ENCODE measurements at regions not wholly inside any gene's neighbourhood (a gene's known extent, or its start where the extent isn't known, plus 50 kb on each side); places are given as distances from the start of the nearest gene placed in this dataset.

- Mint-ChIP-seq H3K4me3 (ENCODE audit: unreplicated experiment) (no peak overlapping the region), H3K27me3 (ENCODE audit: low read depth) (peaks cover 8% of the 10 kb centered on the region), H3K4me1 (ENCODE audit: low read depth) (peaks cover 3% of the 10 kb centered on the region), H3K9me3 (ENCODE audit: low read depth) (no peaks in the 10 kb centered on the region), H3K27ac (ENCODE audit: unreplicated experiment) (no peak overlapping the region), H3K36me3 (ENCODE audit: low read depth) (no peaks in the 10 kb centered on the region)
- DNase-seq (ENCODE audit: low spot score): no peak
- no peak for TF ChIP-seq CTCF (IDR thresholded peaks at IDR 0.05)
Measured at GRCh38 chr4:84276752-84277151, 222.3 kb downstream of the NKX6-1 start.

- Mint-ChIP-seq H3K27me3 (ENCODE audit: low read depth) (peaks cover 6% of the 10 kb centered on the region), H3K27ac (ENCODE audit: unreplicated experiment) (no peak overlapping the region), H3K36me3 (ENCODE audit: low read depth) (no peaks in the 10 kb centered on the region), H3K4me1 (ENCODE audit: low read depth) (no peaks in the 10 kb centered on the region), H3K9me3 (ENCODE audit: low read depth) (no peaks in the 10 kb centered on the region), H3K4me3 (ENCODE audit: unreplicated experiment) (no peak overlapping the region)
- DNase-seq (ENCODE audit: low spot score): no peak
- TF ChIP-seq CTCF (IDR thresholded peaks at IDR 0.05): no peak
Measured at GRCh38 chr4:84269536-84270044, 229.5 kb downstream of the NKX6-1 start.

- no peaks in the 10 kb centered on the region for H3K4me1 Mint-ChIP-seq (ENCODE audit: low read depth)
- no peak for TF ChIP-seq CTCF (IDR thresholded peaks at IDR 0.05)
- H3K27me3 Mint-ChIP-seq (ENCODE audit: low read depth): peaks cover 3% of the 10 kb centered on the region
- no peak for DNase-seq (ENCODE audit: low spot score)
- no peak overlapping the region for H3K27ac Mint-ChIP-seq (ENCODE audit: unreplicated experiment)
- H3K4me3 Mint-ChIP-seq (ENCODE audit: unreplicated experiment): no peak overlapping the region
- H3K9me3 Mint-ChIP-seq (ENCODE audit: low read depth): peaks cover 14% of the 10 kb centered on the region
- peaks cover 3% of the 10 kb centered on the region for H3K36me3 Mint-ChIP-seq (ENCODE audit: low read depth)
Measured at GRCh38 chr4:84264652-84265051, 234.4 kb downstream of the NKX6-1 start.

GRCh38 chr4:84263415-84263814, 235.7 kb downstream of the NKX6-1 start:
- Mint-ChIP-seq H3K36me3 (ENCODE audit: low read depth) (peaks cover 3% of the 10 kb centered on the region), H3K4me3 (ENCODE audit: unreplicated experiment) (no peak overlapping the region), H3K27me3 (ENCODE audit: low read depth) (peaks cover 3% of the 10 kb centered on the region), H3K4me1 (ENCODE audit: low read depth) (no peaks in the 10 kb centered on the region), H3K9me3 (ENCODE audit: low read depth) (peaks cover 14% of the 10 kb centered on the region), H3K27ac (ENCODE audit: unreplicated experiment) (no peak overlapping the region)
- DNase-seq (ENCODE audit: low spot score): no peak
- TF ChIP-seq CTCF (IDR thresholded peaks at IDR 0.05): no peak

GRCh38 chr4:84260495-84260894, 238.6 kb downstream of the NKX6-1 start:
- Mint-ChIP-seq H3K27ac (ENCODE audit: unreplicated experiment) (no peak overlapping the region), H3K4me1 (ENCODE audit: low read depth) (no peaks in the 10 kb centered on the region), H3K27me3 (ENCODE audit: low read depth) (no peaks in the 10 kb centered on the region), H3K4me3 (ENCODE audit: unreplicated experiment) (no peak overlapping the region), H3K9me3 (ENCODE audit: low read depth) (peaks cover 14% of the 10 kb centered on the region), H3K36me3 (ENCODE audit: low read depth) (peaks cover 3% of the 10 kb centered on the region)
- DNase-seq (ENCODE audit: low spot score): no peak
- TF ChIP-seq CTCF (IDR thresholded peaks at IDR 0.05): no peak

Data from chondrocyte (in vitro differentiated cells).